ENCODE measurements at regions not wholly inside any gene's neighbourhood (a gene's known extent, or its start where the extent isn't known, plus 50 kb on each side); places are given as distances from the start of the nearest gene placed in this dataset.

- peak; percentile 10 for DNase-seq
Measured at GRCh38 chrX:102067966-102068723, 57.3 kb upstream of the TCEAL2 start.

GRCh38 chrX:102063445-102064074 lies 61.9 kb upstream of the TCEAL2 start:
- DNase-seq, result no peak

- DNase-seq, result no peak
Measured at GRCh38 chrX:102044496-102044895, 81.0 kb upstream of the TCEAL2 start.

- DNase-seq, result no peak
Measured at GRCh38 chrX:102043380-102043779, 82.1 kb upstream of the TCEAL2 start.

GRCh38 chrX:102042372-102043325 lies 82.8 kb upstream of the TCEAL2 start:
- DNase-seq, result no peak

GRCh38 chrX:102029026-102029425 lies 96.5 kb upstream of the TCEAL2 start:
- no peak for DNase-seq

GRCh38 chrX:102018208-102018607 lies 86.4 kb upstream of the ZMAT1 start:
- no peak for DNase-seq

- no peak for DNase-seq
Measured at GRCh38 chrX:102008901-102009300, 77.1 kb upstream of the ZMAT1 start.

GRCh38 chrX:101999644-102000539 lies 68.1 kb upstream of the ZMAT1 start:
- DNase-seq, result no peak

GRCh38 chrX:101993335-101993734 lies 61.5 kb upstream of the ZMAT1 start:
- DNase-seq, result no peak

GRCh38 chrX:101986586-101986985 lies 54.8 kb upstream of the ZMAT1 start:
- no peak for DNase-seq
